HG03432 (cell line): ENCODE measurements at regions not wholly inside any gene's neighbourhood (a gene's known extent, or its start where the extent isn't known, plus 50 kb on each side); places are given as distances from the start of the nearest gene placed in this dataset.
"Not testable (repeated sequence)": the region's sequence is repeated elsewhere in the genome, so short reads cannot be mapped to it uniquely, and the experiment has no call there.

Experiments used
- ATAC-seq: cut with Tn5 transposase; IDR thresholded peaks from one replicate; pipeline ENCODE4 v1.9.1; 2021; ENCODE audit warnings: mild to moderate bottlenecking, moderate library complexity; ENCODE audit not compliant: unreplicated experiment

DNA sequence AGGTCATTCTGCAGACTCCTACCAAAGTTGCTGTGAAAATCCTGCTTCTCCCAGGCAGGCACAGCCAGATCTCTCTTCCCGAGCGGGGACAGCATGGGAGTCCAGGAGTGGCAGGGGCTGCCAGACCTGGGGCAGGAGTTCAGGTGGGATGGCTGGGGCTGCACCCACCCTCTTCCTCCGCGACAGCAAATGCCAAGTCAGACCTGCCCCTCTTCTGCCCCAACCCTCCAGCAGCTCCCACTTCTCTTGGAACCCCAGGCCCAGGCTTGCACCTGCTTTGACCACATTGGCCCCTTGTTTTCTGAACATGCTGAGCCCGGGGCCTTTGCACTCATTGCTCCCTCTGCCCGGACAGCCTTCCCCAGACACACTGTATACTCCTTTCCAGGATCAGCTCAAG lies 288.2 kb upstream of the HS6ST1 start:
- no peak for ATAC-seq

- no peak for ATAC-seq
These were observed 288.8 kb upstream of the HS6ST1 start for GRCh38 chr2:128607440-128607839.

DNA sequence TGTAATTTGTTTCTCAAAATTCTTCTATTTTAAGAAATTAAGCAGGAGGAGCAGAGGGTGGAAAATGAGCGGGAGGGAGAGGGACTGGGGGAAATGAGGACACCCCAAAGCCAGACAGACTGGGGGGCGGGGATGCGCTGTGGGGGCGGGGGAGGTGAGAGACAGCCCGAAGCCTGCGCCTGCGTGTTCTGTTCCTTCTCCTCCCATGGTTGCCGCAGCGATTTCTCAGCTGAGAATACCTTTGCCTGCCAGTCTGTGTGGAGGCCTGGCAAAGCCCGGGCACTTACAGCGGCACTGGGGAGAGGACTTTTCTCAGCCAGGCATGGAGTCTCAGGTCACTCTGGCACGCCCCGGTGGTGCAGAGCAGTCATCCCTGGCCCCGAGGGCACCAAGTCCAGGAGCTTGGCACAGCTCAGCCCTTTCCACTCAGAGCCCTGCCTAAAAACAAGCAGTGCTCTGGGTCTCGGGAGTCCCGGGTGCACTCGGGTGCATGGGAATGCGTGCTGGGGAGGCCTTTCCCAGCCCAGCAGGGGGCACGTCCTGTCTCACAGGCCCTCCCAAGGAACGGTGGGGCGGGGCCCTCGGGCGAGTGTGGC lies 289.3 kb upstream of the HS6ST1 start:
- no peak for ATAC-seq

GRCh38 chr2:128608921-128609880 lies 290.5 kb upstream of the HS6ST1 start:
- no peak for ATAC-seq

DNA sequence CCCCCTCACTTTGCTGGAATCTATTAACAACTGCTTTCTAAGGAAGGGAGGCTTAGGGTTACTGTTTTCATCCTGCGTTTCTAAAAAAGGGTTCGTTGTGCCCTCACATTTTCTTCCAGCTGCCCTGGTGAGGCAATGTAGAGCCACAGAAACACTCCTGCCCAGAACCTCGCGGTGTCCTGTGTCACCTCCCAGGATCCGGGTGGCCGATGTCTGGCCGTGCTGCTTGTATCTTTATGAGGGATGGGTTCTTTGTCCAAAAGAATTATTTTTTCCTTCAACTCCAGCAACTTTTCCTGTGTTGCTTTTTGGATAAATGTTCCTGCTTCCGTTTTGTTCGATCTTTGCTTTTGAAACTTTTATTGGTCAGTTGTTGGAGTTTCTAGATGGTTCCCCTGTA lies 291.8 kb upstream of the HS6ST1 start:
- ATAC-seq: no peak

GRCh38 chr2:128611421-128612320 lies 293.0 kb upstream of the HS6ST1 start:
- no peak for ATAC-seq

GRCh38 chr2:128612628-128613027 lies 294.0 kb upstream of the HS6ST1 start:
- ATAC-seq: no peak

DNA sequence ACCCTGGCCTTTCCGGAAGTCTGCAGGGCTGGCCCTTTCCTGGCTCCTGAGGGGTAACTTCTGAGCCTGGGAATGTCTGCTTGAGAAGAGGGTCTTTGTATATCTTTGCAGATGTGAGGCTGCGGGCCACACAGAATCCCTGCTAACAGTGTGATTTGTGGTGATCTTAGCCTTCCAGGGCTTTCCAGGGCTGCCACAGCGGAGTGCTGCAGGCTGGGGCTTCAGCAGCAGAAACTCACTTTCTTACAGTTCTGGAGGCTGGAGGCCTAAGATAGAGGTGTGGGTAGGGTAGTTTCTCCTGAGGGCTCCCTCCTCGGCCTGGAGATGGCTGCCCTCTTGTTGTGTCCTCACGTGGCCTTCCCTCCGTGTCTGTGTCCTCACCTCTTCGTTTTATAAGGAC lies 294.7 kb upstream of the HS6ST1 start:
- ATAC-seq: no peak

GRCh38 chr2:128613876-128614275 lies 295.2 kb upstream of the HS6ST1 start:
- ATAC-seq: no peak

- not testable (repeated sequence) for ATAC-seq
These were observed 296.2 kb upstream of the HS6ST1 start for GRCh38 chr2:128614907-128615306.

GRCh38 chr2:128615571-128615970 lies 296.9 kb upstream of the HS6ST1 start:
- no peak for ATAC-seq

DNA sequence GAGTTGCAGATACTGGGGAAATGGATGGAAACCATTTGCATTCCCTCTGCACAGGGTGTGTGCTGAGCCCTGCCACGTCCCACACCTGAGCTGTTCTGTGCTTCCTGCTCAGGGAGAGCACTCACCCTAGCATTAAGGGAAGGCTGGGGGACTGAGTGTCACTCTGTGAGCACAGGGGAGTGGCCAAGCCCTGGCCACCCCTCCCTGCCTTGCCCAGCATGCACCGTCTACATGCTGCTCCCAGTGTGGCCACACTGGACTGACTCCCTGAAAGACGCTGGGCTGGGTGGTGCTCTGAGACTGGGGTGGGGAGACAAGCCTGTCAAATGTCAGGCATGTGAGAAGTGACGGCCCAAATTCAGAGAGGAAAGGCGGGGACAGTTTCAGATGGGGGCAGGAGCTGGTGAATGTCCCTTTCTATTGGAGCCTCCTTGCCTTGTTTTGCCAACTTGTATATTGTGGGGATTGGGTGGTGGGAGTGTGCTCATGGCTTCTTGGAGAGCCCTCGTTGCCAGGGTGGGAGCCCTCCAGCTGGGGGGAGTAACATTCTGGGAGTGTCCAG lies 298.4 kb upstream of the HS6ST1 start:
- ATAC-seq: no peak

DNA sequence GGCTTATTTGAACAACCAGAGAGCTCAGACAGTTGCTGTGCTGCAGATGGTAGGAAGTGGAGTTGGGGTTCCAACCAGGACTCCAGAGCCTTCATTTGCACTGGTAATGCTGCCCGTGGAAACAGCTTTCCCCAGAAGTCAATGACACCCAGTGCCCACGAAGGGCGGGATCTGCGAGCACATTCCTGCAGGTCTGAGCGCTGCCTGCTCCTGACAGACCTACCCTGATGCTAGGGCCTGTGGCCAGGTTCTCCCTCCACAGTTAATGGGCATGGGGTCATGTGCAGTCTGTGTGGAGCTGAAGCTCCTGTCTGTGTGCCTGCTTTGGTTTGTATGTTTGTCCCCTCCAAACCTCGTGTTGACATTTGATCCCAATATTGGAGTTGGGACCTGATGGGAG lies 299.0 kb upstream of the HS6ST1 start:
- ATAC-seq: no peak

- ATAC-seq: no peak
These were observed 300.0 kb upstream of the HS6ST1 start for GRCh38 chr2:128618642-128619041.

- no peak for ATAC-seq
These were observed 301.0 kb upstream of the HS6ST1 start for GRCh38 chr2:128619471-128620325.

- ATAC-seq: no peak
These were observed 302.4 kb upstream of the HS6ST1 start for GRCh38 chr2:128621074-128621473.

DNA sequence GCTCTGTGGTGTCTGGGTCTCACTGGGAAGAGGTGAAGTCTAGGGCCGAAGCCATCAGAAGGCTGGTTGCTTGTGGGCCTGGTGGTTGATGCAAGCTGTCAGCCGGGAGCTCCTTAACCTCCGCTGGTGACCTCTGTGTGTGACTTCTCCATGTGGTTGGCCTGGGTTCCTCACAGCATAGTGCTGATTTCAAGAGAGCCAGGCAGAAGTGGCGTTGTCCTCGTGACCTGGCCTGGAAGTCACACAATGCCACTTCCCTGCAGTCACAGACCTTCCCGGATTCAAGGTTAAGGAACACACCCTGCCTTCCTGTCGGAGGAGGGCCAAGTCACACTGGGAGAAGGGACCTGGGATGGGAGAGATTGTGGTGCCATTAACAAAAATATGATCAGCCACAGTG lies 303.7 kb upstream of the HS6ST1 start:
- no peak for ATAC-seq

DNA sequence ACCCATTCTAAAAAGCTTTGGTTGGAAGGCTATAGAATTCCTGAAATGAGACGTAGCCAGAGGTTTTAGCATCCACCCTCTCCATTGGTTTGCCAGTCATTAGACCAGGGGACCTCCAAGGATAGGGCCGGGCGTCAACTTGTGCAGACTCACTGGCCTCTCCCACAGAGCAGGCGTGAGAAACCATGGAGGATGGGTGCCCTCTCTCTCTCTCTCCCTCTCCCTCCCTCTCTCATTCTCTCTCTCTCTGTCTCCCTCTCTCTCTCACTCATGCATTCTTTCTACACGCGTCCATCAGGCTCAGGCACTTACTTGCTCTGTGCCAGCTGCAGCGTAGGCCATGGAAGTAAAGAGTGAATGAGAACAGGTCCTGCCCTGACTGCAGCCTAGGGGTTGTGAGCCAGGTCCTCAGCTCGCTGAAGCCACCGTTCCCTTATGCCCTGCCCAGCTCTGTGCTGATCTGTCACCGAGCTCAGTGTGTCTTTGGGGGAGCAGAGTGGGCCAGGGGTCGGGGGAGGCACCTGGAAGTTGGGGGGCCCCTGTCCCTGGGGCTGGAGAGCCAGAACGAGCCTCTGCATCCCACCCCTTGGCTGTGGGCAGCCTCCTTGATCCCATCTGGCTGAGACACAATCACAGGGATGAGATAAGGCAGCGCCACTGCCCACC lies 304.4 kb upstream of the HS6ST1 start:
- no peak for ATAC-seq
